Loucy (cell line): ENCODE measurements at regions not wholly inside any gene's neighbourhood (a gene's known extent, or its start where the extent isn't known, plus 50 kb on each side); places are given as distances from the start of the nearest gene placed in this dataset.

Source experiments
- H2AFZ ChIP-seq: fragments of 200-600 bp; sonication (generic); 2 replicates; pipeline ENCODE4 v1.6.0; 2016; ENCODE audit warnings: antibody characterized with exemption, mild to moderate bottlenecking, low read length, moderate library complexity
- H3F3A ChIP-seq: fragments of 200-600 bp; 2 replicates; pipeline ENCODE4 v1.6.0; 2016; ENCODE audit warnings: antibody characterized with exemption, low read depth, mild to moderate bottlenecking
- H3K27me3 ChIP-seq: fragments of 200-600 bp; sonication (generic); 2 replicates; pipeline ENCODE4 v1.6.1; 2014; ENCODE audit warnings: low read length, mild to moderate bottlenecking; ENCODE audit not compliant: insufficient read depth, poor library complexity, severe bottlenecking
- H3K36me3 ChIP-seq: fragments of 200-600 bp; sonication (generic); 2 replicates; pipeline ENCODE4 v1.6.1; 2016; ENCODE audit warnings: low read length; ENCODE audit not compliant: insufficient read depth
- H3K4me1 ChIP-seq: fragments of 200-600 bp; sonication (generic); 2 replicates; pipeline ENCODE4 v1.5.1; 2014; ENCODE audit warnings: low read length, mild to moderate bottlenecking; ENCODE audit not compliant: insufficient read depth, poor library complexity, severe bottlenecking
- H3K4me2 ChIP-seq: fragments of 200-600 bp; sonication (generic); 2 replicates; pipeline ENCODE4 v1.6.0; 2014; ENCODE audit warnings: antibody characterized with exemption, low read length, low read depth, mild to moderate bottlenecking; ENCODE audit not compliant: poor library complexity, severe bottlenecking
- H3K4me3 ChIP-seq: fragments of 200-600 bp; sonication (generic); 2 replicates; pipeline ENCODE4 v1.5.1; 2014; ENCODE audit warnings: low read length, mild to moderate bottlenecking, mixed read lengths; ENCODE audit not compliant: poor library complexity, severe bottlenecking
- H3K79me2 ChIP-seq: fragments of 200-600 bp; sonication (generic); 2 replicates; pipeline ENCODE4 v1.6.1; 2014; ENCODE audit warnings: low read length; ENCODE audit not compliant: insufficient read depth
- H3K9ac ChIP-seq: fragments of 200-600 bp; sonication (generic); 2 replicates; pipeline ENCODE4 v1.6.0; 2014; ENCODE audit warnings: mild to moderate bottlenecking, low read depth, low read length, moderate library complexity; ENCODE audit not compliant: poor library complexity, severe bottlenecking
- H3K9me2 ChIP-seq: fragments of 200-600 bp; sonication (generic); replicated peaks from 2 replicates; pipeline ENCODE4 v1.6.1; 2016; ENCODE audit warnings: low read depth, low read length, mixed read lengths
- H3K9me3 ChIP-seq: fragments of 200-600 bp; sonication (generic); 2 replicates; pipeline ENCODE4 v1.6.1; 2014; ENCODE audit warnings: mild to moderate bottlenecking, antibody characterized with exemption, low read length, low read depth; ENCODE audit not compliant: insufficient read depth
- H4K20me1 ChIP-seq: fragments of 200-600 bp; sonication (generic); 2 replicates; pipeline ENCODE4 v1.6.0; 2014; ENCODE audit warnings: antibody characterized with exemption, low read length, mild to moderate bottlenecking; ENCODE audit not compliant: insufficient read depth, poor library complexity, severe bottlenecking
- EZH2phosphoT487 ChIP-seq: fragments of 200-600 bp; IDR thresholded peaks from 2 replicates; pipeline ENCODE4 v1.6.1; 2018; ENCODE audit warnings: antibody characterized with exemption, mild to moderate bottlenecking, moderate library complexity, borderline replicate concordance
- TF ChIP-seq, protein P1 (sequence below): fragments of 200-600 bp; sonication (generic); conservative IDR thresholded peaks from 2 replicates; pipeline ENCODE4 v1.5.1; 2014; ENCODE audit warnings: mild to moderate bottlenecking, antibody characterized with exemption, low read length

DNA sequence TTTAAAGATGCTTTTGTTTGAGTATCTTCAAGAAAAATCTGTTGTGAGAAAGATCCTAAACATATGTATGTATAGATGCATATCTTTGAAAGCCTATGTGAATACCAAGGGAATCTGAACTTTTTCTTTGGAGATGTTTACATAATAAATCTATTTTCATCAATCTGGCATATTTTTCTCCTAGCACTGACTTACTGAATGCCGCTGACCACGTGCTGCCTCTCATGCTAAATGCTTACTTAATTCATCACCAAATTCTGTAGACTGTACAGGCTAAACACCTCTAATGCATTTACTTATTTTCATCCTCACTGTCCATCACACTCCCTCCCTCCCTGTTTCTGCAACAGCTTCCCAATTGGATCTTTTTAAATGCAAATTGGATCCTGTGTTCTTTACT lies 566.2 kb upstream of the WWC1 start:
- Histone ChIP-seq H2AFZ (no peak overlapping the region), H3K4me3 (no peak overlapping the region), H3K4me1 (no peaks in the 10 kb centered on the region), H3K27me3 (no peaks in the 10 kb centered on the region), H3K4me2 (no peak overlapping the region), H3K9ac (no peak overlapping the region), H3K36me3 (no peaks in the 10 kb centered on the region), H4K20me1 (no peaks in the 10 kb centered on the region), H3K9me2 (no peaks in the 10 kb centered on the region), H3K9me3 (no peaks in the 10 kb centered on the region), H3K79me2 (no peaks in the 10 kb centered on the region), H3F3A (no peaks in the 10 kb centered on the region)
- no peak for TF ChIP-seq EZH2phosphoT487
- TF ChIP-seq, protein P1, sequence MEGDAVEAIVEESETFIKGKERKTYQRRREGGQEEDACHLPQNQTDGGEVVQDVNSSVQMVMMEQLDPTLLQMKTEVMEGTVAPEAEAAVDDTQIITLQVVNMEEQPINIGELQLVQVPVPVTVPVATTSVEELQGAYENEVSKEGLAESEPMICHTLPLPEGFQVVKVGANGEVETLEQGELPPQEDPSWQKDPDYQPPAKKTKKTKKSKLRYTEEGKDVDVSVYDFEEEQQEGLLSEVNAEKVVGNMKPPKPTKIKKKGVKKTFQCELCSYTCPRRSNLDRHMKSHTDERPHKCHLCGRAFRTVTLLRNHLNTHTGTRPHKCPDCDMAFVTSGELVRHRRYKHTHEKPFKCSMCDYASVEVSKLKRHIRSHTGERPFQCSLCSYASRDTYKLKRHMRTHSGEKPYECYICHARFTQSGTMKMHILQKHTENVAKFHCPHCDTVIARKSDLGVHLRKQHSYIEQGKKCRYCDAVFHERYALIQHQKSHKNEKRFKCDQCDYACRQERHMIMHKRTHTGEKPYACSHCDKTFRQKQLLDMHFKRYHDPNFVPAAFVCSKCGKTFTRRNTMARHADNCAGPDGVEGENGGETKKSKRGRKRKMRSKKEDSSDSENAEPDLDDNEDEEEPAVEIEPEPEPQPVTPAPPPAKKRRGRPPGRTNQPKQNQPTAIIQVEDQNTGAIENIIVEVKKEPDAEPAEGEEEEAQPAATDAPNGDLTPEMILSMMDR, result no peak

- Histone ChIP-seq H3K36me3 (no peaks in the 10 kb centered on the region), H3K4me2 (no peak overlapping the region), H3K4me3 (no peak overlapping the region), H3K79me2 (no peaks in the 10 kb centered on the region), H4K20me1 (no peaks in the 10 kb centered on the region), H3K27me3 (no peaks in the 10 kb centered on the region), H3F3A (no peaks in the 10 kb centered on the region), H2AFZ (no peak overlapping the region), H3K4me1 (no peaks in the 10 kb centered on the region), H3K9ac (no peak overlapping the region), H3K9me2 (no peaks in the 10 kb centered on the region), H3K9me3 (no peaks in the 10 kb centered on the region)
- TF ChIP-seq, protein P1, result no peak
- TF ChIP-seq EZH2phosphoT487, result no peak
Observed at GRCh38 chr5:167725741-167726140, 565.7 kb upstream of the WWC1 start.

GRCh38 chr5:167726642-167727041 lies 564.8 kb upstream of the WWC1 start:
- Histone ChIP-seq H3K79me2 (no peaks in the 10 kb centered on the region), H3K9me3 (no peaks in the 10 kb centered on the region), H3K4me1 (no peaks in the 10 kb centered on the region), H2AFZ (no peak overlapping the region), H3K4me3 (no peak overlapping the region), H3K27me3 (no peaks in the 10 kb centered on the region), H3K36me3 (no peaks in the 10 kb centered on the region), H3K9me2 (no peaks in the 10 kb centered on the region), H3F3A (no peaks in the 10 kb centered on the region), H3K4me2 (no peak overlapping the region), H4K20me1 (no peaks in the 10 kb centered on the region), H3K9ac (no peak overlapping the region)
- TF ChIP-seq, protein P1, result no peak
- TF ChIP-seq EZH2phosphoT487, result no peak
